ENCODE measurements at regions not wholly inside any gene's neighbourhood (a gene's known extent, or its start where the extent isn't known, plus 50 kb on each side); places are given as distances from the start of the nearest gene placed in this dataset.

GRCh38 chrX:120740072-120740471 lies 110.2 kb upstream of the C1GALT1C1 start:
- TF ChIP-seq, protein P1, sequence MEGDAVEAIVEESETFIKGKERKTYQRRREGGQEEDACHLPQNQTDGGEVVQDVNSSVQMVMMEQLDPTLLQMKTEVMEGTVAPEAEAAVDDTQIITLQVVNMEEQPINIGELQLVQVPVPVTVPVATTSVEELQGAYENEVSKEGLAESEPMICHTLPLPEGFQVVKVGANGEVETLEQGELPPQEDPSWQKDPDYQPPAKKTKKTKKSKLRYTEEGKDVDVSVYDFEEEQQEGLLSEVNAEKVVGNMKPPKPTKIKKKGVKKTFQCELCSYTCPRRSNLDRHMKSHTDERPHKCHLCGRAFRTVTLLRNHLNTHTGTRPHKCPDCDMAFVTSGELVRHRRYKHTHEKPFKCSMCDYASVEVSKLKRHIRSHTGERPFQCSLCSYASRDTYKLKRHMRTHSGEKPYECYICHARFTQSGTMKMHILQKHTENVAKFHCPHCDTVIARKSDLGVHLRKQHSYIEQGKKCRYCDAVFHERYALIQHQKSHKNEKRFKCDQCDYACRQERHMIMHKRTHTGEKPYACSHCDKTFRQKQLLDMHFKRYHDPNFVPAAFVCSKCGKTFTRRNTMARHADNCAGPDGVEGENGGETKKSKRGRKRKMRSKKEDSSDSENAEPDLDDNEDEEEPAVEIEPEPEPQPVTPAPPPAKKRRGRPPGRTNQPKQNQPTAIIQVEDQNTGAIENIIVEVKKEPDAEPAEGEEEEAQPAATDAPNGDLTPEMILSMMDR (IDR thresholded peaks at IDR 0.05), result no peak
- TF ChIP-seq ZFX (IDR thresholded peaks at IDR 0.05; ENCODE audit: borderline replicate concordance), result no peak

All from 22Rv1 (cell line).